ENCODE measurements at regions not wholly inside any gene's neighbourhood (a gene's known extent, or its start where the extent isn't known, plus 50 kb on each side); places are given as distances from the start of the nearest gene placed in this dataset.

DNA sequence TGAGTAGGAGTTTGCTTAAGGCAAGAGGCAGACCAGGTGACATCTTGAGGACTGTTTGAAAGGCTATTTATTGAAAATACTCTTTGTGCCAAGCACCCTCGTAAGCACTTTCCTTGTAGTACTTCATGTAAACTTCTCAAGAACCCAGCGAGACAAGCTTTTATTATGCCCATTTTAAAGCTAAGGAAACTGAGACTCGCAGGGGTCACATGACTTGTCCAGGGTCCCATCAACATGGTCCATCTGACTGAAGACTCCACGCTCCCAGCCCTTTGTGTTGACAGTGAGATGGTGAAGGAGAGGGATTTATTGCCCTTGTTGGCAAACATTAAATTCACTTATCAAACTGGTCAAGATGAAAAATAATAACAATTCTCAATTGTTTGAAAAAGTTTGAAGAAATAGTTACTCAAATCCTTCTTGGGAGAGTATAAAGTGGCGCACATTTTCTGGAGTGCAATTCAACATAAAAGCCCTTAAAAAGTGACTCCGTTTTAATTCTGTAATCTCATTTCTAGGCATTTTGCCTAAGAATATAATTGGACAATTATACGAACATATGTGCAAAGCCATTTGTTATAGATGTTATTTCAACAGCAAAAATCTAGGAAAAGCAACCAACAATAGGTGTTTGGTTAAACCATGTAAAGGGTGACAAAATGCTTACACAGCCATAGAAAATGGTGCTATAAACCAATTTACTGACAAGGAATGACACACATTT is 270.5 kb upstream of the NCKAP5 start:
- DNase-seq (ENCODE audit: low read depth, low spot score), result no peak
- in situ Hi-C loops (cut with HindIII; ENCODE audit: low pct_unique_long_range_greater_than_20kb, low sequenced_read_pairs), result no loop called here

DNA sequence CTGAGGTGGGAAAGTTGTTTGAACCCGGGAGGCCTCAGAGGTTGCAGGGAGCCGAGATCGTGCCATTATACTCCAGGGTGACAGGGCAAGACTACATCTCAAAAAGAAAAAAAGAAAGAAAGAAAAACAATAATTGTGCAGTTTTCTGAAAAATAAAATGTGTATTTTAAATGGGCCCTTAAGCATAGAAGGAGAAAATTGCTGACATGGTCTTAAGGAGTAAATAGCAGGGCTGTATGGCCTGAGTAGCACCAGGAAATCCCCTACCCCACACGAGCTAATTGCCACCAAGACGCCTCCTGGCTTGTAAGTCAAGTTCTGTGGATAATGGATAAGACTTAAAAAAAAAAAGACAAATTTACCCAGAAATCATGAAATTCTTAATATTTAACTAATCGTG is 271.4 kb upstream of the NCKAP5 start:
- in situ Hi-C loops (cut with HindIII; ENCODE audit: low pct_unique_long_range_greater_than_20kb, low sequenced_read_pairs), result no loop called here
- no peak for DNase-seq (ENCODE audit: low read depth, low spot score)

DNA sequence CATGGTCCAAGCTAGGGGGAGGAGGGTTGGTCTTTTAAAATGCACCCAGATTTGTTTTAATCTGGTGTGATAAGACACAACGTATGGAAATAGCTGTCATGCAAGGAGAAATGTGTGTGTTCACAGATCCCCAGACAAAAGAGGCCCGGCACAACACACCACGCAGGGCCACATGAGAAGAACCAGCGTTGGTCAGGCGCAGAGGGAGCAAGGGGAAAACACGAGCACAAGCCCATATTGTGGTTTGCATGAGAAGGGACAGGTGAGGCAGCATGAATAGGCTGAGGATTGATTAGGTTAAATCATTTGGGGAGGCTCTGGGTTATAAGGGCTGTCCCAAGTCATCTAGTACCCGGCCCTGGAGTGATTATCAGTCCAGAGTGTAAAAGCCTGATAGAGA is 272.5 kb upstream of the NCKAP5 start:
- DNase-seq (ENCODE audit: low read depth, low spot score), result no peak
- in situ Hi-C loops (cut with HindIII; ENCODE audit: low pct_unique_long_range_greater_than_20kb, low sequenced_read_pairs), result no loop called here

DNA sequence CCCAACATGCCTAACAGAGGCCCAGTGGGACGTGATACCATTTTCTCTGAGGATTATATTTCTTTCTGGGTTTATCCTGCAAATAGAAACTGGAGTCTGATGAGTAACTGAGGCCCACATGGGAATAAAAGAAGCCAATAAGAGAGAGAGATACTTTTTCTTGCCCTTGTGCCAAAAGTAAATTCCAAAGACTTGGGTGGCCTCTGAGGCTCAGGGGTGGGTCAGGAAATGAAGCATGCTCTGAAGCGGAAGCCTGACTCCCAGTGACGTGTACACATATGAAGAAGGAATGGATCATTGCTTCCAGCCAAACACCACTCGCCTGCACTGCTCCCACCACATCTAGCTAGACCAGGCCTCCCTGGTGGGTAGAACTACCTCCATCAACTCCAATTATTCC is 273.6 kb upstream of the NCKAP5 start:
- in situ Hi-C loops (cut with HindIII; ENCODE audit: low pct_unique_long_range_greater_than_20kb, low sequenced_read_pairs), result no loop called here

DNA sequence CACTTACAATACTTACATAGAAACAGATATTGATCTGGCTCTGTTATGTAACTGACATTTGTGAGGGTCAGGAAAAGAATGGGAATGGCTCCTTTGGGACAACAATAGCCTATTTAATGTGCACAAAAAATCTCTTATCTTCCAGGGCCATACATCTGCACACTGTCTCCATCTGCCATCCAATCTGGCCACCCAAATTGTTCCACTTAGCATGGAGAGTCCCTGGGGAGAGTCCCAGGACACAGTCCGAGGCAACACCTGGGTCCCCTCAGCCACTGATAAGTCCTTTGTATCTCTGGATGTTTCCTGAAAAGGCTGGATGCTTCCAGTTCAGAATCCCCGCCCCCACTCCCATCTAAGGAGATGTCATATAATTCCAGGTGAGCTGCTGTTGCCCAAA is 274.2 kb upstream of the NCKAP5 start:
- in situ Hi-C loops (cut with HindIII; ENCODE audit: low pct_unique_long_range_greater_than_20kb, low sequenced_read_pairs), result no loop called here
- no peak for DNase-seq (ENCODE audit: low read depth, low spot score)

More for the DNA sequence above, 273.6 kb upstream of the NCKAP5 start:
- DNase-seq (ENCODE audit: low read depth, low spot score), result no peak

DNA sequence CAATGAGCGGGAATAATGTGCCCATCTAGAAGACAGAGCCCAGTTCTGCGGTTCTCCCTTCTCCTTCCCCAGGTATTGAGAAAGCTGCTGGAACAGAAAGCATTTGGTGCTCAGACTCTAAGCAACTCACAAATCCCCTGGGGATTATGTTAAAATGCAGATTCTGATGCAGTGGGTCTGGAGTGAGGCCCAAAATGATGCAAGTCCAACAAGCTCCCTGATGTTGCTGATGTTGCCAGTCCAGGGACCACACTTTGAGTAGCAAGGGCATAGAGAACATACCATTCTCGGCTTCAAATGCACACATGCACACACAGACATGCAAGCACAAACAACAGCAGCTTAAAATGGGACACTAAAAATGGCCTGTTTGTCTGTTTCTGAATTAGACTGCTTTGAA is 274.8 kb upstream of the NCKAP5 start:
- in situ Hi-C loops (cut with HindIII; ENCODE audit: low pct_unique_long_range_greater_than_20kb, low sequenced_read_pairs), result no loop called here
- no peak for DNase-seq (ENCODE audit: low read depth, low spot score)

DNA sequence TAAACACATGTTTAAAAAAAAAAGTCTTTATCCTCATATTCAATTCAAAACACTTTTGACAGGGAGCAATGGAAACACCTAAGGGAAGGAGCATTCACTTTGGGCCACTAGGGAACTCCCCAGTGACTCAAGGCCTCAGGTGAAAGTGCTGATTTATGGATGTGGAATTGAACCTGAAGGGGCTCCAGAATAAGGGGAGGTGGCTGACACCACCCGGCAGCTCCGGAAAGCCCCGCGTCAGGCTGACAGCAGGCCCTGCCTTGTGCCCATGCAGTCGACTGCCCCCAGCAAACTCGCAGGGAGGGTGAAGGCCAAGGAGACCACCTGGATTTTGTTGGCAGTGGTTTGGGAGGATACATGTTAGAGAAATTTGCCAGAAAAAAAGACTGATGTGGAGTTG is 275.3 kb upstream of the NCKAP5 start:
- DNase-seq (ENCODE audit: low read depth, low spot score), result no peak
- in situ Hi-C loops (cut with HindIII; ENCODE audit: low pct_unique_long_range_greater_than_20kb, low sequenced_read_pairs), result no loop called here

DNA sequence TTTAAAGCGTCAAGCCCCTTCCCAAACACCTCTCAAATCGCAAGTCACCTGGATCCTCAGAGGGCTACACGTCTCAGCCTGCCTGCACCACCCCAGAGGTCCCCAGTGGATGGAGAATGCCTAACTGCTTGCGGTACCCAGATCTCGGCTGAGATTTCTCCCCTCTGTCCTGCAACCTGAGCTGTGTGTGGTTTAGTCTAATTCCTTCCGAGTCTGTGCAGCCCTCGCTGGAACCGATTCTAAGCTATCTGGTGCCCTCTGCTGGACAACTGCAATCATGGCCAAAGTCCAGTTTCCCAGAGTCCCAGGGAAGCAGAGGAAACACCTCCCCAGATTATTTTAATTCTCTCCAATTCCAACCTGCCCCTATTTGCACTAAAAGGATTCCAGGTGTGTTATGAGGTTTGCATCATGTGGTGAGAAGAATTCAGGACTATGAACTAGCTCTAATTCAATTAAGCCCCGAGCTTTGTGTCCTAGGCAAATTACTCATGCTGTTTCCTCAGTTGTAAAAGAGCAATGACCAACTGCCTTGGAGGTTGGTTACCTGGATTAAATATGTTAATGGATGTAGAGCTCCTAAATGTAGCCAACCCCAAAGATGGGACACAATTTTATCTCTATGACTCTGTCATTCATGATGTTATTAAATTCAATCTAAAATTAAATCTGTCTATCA is 276.1 kb upstream of the NCKAP5 start:
- in situ Hi-C loops (cut with HindIII; ENCODE audit: low pct_unique_long_range_greater_than_20kb, low sequenced_read_pairs), result no loop called here
- DNase-seq (ENCODE audit: low read depth, low spot score), result peak; percentile 77

DNA sequence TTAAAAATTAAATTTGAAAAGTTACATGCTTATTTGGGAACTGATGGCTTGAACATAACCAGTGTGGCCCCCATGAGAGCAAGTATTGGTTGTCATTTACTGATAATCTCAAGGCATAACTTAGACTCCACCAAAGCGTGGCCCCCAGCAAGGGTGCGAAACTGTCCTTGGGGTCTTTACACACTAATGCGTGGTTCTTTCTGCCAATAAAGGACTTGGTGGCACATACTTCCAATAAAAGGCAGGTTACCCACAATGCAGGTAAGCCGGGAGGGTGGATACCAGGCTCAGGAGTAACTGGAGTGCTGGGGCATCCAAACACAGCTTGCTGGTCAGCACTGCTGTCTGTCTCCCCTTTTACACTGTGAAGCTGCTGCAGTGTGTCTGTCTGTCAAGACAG is 278.2 kb upstream of the NCKAP5 start:
- no peak for DNase-seq (ENCODE audit: low read depth, low spot score)
- in situ Hi-C loops (cut with HindIII; ENCODE audit: low pct_unique_long_range_greater_than_20kb, low sequenced_read_pairs), result no loop called here

DNA sequence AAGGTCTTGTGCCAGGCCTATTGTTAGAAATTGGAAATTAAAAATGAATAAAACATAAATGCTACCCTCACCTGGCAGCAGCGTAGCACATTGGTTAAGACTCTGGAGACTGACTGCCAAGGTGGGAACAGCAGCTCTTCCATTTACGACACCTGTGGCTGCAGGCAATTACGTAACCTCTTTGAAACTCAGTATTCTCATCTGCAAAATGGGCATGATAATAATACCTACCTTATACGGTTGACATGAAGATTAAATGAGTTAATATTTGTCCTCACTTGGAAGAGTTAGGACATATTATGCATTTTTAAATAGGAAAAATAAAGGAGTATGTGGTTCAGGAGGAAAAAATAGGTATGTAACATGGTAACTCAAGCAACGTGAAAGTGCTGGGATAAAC is 279.3 kb upstream of the NCKAP5 start:
- in situ Hi-C loops (cut with HindIII; ENCODE audit: low pct_unique_long_range_greater_than_20kb, low sequenced_read_pairs), result no loop called here
- no peak for DNase-seq (ENCODE audit: low read depth, low spot score)

DNA sequence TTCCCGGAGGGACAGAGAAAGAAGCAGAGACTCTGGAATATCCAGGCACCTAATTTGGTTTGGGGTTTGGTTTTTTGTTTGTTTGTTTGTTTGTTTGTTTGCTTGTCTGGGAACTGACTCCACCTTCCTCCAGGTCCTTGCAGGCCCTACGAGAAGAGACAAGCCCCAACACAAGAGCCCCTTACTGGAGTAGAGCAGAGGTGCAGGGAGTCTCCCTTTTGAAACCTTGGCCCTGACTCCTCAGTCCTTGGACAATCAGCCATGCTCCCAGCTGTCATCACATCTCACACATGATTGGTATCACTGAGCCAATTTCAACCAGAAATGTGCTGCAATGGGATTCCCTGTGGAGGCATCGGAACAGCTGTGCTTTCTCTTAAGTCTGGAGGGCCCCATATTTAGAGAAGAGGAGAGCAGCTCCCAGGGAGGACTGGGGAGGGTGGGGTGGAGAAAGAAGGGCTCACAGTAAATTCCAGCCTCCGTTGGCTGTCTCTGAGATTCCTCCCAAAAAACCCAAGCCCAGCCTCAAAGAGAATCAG is 279.9 kb upstream of the NCKAP5 start:
- DNase-seq (ENCODE audit: low read depth, low spot score), result no peak
- in situ Hi-C loops (cut with HindIII; ENCODE audit: low pct_unique_long_range_greater_than_20kb, low sequenced_read_pairs), result no loop called here

DNA sequence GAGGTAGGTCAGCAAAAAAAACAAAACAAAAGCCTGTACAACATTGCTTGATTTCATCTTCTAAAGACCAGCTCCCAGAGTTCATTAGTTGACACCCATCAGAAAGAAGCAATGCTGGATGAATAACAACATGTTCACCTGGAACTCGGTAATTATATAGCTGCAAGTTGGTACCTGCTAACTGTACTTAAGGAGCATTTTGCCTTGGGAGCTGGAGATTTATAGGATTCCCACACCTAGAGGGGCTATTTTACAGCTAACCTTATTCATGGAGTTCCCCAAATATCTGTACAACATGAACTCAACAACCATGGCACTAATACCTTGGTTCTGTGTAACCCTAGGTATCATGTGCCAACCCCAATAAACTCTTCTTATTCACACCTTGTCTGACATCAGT is 281.1 kb upstream of the NCKAP5 start:
- DNase-seq (ENCODE audit: low read depth, low spot score), result no peak
- in situ Hi-C loops (cut with HindIII; ENCODE audit: low pct_unique_long_range_greater_than_20kb, low sequenced_read_pairs), result no loop called here

DNA sequence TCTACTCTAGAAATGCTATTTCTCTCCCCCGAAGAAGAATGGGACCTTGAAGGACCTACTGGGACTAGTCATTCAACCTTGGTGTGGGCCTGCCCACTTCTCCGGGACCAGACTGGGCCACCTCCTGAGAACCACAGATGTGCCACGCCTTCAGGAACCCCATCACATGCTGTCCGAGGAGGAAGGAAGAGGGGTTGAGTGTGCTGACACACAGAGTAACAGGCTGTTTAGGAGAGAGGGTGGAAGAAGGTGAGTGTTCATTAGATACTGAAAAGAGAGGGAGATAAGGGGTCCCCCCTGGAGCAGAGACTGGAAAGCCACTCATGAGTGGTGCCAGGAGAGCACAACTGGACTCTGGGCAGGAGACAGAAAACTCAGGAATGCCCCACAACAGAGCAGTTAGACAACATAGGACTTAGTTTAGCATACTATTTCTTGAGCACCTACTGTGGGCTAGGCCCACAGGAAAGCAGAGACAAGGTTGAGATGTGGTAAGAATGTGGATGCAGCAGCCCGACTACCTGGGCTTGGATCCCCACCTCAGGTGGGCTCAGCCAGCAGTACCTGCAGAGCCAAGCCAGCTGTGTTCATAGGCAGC is 286.4 kb upstream of the NCKAP5 start:
- DNase-seq (ENCODE audit: low read depth, low spot score), result no peak
- in situ Hi-C loops (cut with HindIII; ENCODE audit: low pct_unique_long_range_greater_than_20kb, low sequenced_read_pairs), result no loop called here

DNA sequence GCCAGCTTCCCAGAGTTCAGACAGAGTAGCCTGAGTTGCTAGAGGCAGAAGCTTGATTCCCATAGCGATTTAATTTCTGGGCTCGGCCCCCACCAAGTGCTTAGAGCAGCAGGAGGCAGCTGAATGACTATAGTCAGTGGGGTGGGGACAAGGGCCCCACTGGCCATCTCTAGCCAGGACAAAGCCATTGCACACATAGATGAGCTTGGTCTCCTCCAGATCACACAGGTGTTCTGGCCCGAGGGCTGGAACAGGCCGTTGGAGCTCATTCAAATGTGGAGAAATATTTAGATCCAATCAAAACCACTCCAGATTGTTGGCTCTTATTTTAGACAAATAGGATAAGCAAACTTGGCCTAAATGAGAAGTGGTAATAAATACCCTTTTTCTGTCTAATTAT is 287.3 kb upstream of the NCKAP5 start:
- DNase-seq (ENCODE audit: low read depth, low spot score), result no peak
- in situ Hi-C loops (cut with HindIII; ENCODE audit: low pct_unique_long_range_greater_than_20kb, low sequenced_read_pairs), result no loop called here

DNA sequence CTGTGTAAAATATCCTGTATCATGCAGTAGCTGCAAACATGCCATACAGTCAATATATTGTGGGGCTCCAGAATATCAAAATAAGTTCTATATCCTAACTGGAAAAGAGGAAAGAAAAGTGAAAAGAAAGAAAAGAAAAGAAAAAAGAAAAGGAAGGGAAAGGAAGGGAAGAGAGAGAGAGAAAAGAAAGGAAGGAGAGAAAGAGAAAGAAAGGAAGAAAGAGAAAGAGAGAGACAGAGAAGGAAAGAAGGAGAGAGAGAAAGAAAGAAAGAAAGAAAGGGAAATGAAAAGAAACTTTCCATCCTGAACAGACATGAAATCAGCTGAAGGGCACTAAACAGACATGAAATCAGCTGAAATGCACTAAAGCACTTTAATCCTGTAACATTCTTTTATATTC is 288.4 kb upstream of the NCKAP5 start:
- in situ Hi-C loops (cut with HindIII; ENCODE audit: low pct_unique_long_range_greater_than_20kb, low sequenced_read_pairs), result no loop called here

DNA sequence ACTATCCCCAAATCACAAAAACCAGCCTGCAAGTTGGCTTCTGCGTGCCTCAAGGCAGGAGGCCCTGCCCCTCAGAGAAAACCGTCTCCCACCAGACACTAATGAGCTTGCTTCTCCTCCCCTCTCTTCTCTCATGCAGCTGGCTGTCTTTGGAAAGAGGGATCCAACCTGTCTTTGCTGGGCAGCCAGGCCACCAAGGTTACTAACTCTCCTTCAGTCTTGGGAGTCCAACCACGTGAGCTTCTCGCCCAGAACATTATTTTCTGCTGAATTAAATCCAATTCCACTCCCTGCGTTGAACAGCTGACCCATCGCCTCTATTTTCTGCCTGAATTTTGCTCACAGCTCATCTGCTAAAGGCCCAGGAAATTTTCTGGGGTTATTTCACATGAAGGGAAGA is 291.3 kb upstream of the NCKAP5 start:
- DNase-seq (ENCODE audit: low read depth, low spot score), result no peak
- in situ Hi-C loops (cut with HindIII; ENCODE audit: low pct_unique_long_range_greater_than_20kb, low sequenced_read_pairs), result no loop called here

More for the DNA sequence above, 288.4 kb upstream of the NCKAP5 start:
- DNase-seq (ENCODE audit: low read depth, low spot score), result no peak

DNA sequence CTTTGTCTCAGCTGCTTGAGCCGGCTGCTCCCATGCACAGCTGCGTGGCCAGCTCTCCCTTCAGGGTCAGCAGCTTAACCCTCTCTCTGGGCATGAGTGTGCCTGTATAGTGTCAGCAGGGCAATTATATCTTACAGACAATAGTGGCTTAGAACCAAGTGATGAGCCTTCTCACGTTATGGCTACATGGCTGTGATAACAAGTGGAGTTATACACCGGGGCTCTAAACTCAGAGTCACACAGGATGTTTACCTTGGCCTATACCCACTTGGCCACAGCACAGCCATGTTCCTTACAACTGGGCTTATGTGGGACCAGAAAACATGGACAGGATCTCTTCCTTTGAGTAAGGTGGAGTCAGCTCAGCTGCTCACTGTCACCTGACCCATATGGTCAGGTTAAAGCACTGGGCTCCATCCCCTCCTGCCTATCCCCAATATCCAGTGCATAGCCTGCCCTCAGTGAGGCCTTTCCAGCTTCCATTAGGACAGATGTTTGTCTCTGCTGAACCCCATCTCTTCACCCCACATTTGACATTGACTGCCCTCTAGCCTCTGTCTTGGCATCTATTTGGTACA is 294.2 kb upstream of the NCKAP5 start:
- in situ Hi-C loops (cut with HindIII; ENCODE audit: low pct_unique_long_range_greater_than_20kb, low sequenced_read_pairs), result no loop called here
- no peak for DNase-seq (ENCODE audit: low read depth, low spot score)

DNA sequence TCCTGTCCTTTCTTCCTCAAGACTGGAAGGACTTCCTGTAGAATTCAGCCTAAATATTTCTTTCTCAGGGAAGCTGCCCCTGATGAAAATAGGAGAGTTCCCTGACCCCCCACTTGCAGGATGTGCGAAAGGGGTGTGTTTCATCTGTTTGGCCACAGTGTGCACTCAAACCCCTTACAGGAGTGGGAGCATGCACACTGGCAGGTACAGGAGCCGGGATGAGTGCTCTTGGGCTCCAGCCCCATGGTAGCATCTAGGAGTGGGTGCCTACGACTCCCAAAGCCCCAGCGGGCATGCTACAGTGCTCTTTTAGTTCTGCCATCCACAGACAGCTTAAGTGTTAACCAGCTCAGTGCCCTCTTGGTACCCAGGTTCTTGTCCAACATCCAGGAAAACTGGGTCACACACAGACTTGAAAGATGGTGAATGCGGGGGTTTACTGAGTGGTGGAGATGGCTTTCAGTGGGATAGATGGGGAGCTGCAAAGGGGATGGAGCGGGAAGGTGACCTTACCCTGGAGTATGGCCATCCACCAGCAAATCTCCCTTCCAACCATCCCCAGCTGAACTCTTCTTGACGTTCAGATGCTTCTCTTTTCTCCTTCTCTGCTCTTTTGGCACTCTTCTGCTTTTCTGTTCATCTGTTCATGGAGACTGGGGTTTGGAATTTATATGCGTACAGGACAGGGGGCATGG is 295.0 kb upstream of the NCKAP5 start:
- in situ Hi-C loops (cut with HindIII; ENCODE audit: low pct_unique_long_range_greater_than_20kb, low sequenced_read_pairs), result no loop called here
- no peak for DNase-seq (ENCODE audit: low read depth, low spot score)

Data from SK-MEL-5 (cell line).